Astrocyte (in vitro differentiated cells and primary cell): ENCODE measurements at regions not wholly inside any gene's neighbourhood (a gene's known extent, or its start where the extent isn't known, plus 50 kb on each side); places are given as distances from the start of the nearest gene placed in this dataset.

Experiments used
- CTCF ChIP-seq: IDR thresholded peaks from 2 replicates; pipeline ENCODE4 v1.5.1; 2011; ENCODE audit warnings: low read depth, mild to moderate bottlenecking, inconsistent platforms, low read length, moderate library complexity; ENCODE audit not compliant: insufficient read depth
- EZH2 ChIP-seq: IDR thresholded peaks from 2 replicates; pipeline ENCODE4 v1.6.1; 2012; ENCODE audit warnings: mild to moderate bottlenecking, low read length, inconsistent platforms; ENCODE audit not compliant: insufficient read depth

GRCh38 chr2:239626961-239627592 is 226.3 kb upstream of the HDAC4 start:
- TF ChIP-seq CTCF (no peak), EZH2 (no peak)
